GM23338 (cell line): ENCODE measurements at regions not wholly inside any gene's neighbourhood (a gene's known extent, or its start where the extent isn't known, plus 50 kb on each side); places are given as distances from the start of the nearest gene placed in this dataset.

Experiments used
- ATAC-seq: fragments of 200-7000 bp; cut with Tn5 transposase; 3 replicates; pipeline ENCODE4 v1.9.1; 2020
- DNase-seq: peaks from one replicate; pipeline ENCODE4 v3.0.0-alpha.2; 2015; ENCODE audit warnings: low spot score
- H2AFZ ChIP-seq: fragments of 200-600 bp; sonication (generic); 2 replicates; pipeline ENCODE4 v1.8.0; 2016; ENCODE audit warnings: antibody characterized with exemption, mild to moderate bottlenecking, moderate library complexity
- H3F3A ChIP-seq: fragments of 200-600 bp; sonication (generic); replicated peaks from 2 replicates; pipeline ENCODE4 v1.8.0; 2017; ENCODE audit warnings: antibody characterized with exemption, mixed run types, low read depth
- H3K27ac ChIP-seq: fragments of 200-600 bp; sonication (generic); 2 replicates; pipeline ENCODE4 v1.6.1; 2016; ENCODE audit warnings: low read depth
- H3K27me3 ChIP-seq: fragments of 200-600 bp; sonication (generic); 2 replicates; pipeline ENCODE4 v1.8.0; 2016; ENCODE audit warnings: mild to moderate bottlenecking, mixed run types, moderate library complexity; ENCODE audit not compliant: insufficient read depth
- H3K36me3 ChIP-seq: fragments of 200-600 bp; sonication (generic); 2 replicates; pipeline ENCODE4 v1.8.0; 2016; ENCODE audit warnings: mild to moderate bottlenecking; ENCODE audit not compliant: insufficient read depth
- H3K4me1 ChIP-seq: fragments of 200-600 bp; sonication (generic); 2 replicates; pipeline ENCODE4 v1.8.0; 2016; ENCODE audit warnings: mild to moderate bottlenecking, moderate library complexity; ENCODE audit not compliant: insufficient read depth
- H3K4me2 ChIP-seq: fragments of 200-600 bp; sonication (generic); 2 replicates; pipeline ENCODE4 v1.7.1; 2017; ENCODE audit warnings: mixed run types
- H3K4me3 ChIP-seq: fragments of 200-600 bp; sonication (generic); 2 replicates; pipeline ENCODE4 v1.6.1; 2016; ENCODE audit warnings: mixed run types
- H3K79me2 ChIP-seq: fragments of 200-600 bp; sonication (generic); replicated peaks from 2 replicates; pipeline ENCODE4 v1.8.0; 2017; ENCODE audit warnings: mild to moderate bottlenecking; ENCODE audit not compliant: insufficient read depth
- H3K9me2 ChIP-seq: fragments of 200-600 bp; sonication (generic); 2 replicates; pipeline ENCODE4 v1.8.0; 2017; ENCODE audit not compliant: insufficient read depth
- H4K20me1 ChIP-seq: fragments of 200-600 bp; sonication (generic); replicated peaks from 2 replicates; pipeline ENCODE4 v1.8.0; 2017; ENCODE audit warnings: mild to moderate bottlenecking; ENCODE audit not compliant: insufficient read depth
- H3K27ac Mint-ChIP-seq: 2 replicates; pipeline ENCODE4 v1.8.0; 2020; ENCODE audit warnings: inconsistent platforms, mild to moderate bottlenecking, moderate library complexity, mixed read lengths
- H3K27me3 Mint-ChIP-seq: 3 replicates; pipeline ENCODE4 v1.8.0; 2022; ENCODE audit warnings: low read depth, mild to moderate bottlenecking, moderate library complexity, mixed read lengths, inconsistent platforms; ENCODE audit not compliant: insufficient read depth, poor library complexity
- H3K36me3 Mint-ChIP-seq: 3 replicates; pipeline ENCODE4 v1.8.0; 2021; ENCODE audit warnings: low read depth, mild to moderate bottlenecking, inconsistent platforms, moderate library complexity, mixed read lengths
- H3K4me1 Mint-ChIP-seq: 3 replicates; pipeline ENCODE4 v1.8.0; 2020; ENCODE audit warnings: mild to moderate bottlenecking, inconsistent platforms, mixed read lengths
- H3K4me3 Mint-ChIP-seq: 3 replicates; pipeline ENCODE4 v1.8.0; 2021; ENCODE audit warnings: moderate library complexity, mild to moderate bottlenecking, inconsistent platforms, mixed read lengths
- H3K9me3 Mint-ChIP-seq: 3 replicates; pipeline ENCODE4 v1.8.0; 2020; ENCODE audit warnings: moderate library complexity, mild to moderate bottlenecking, inconsistent platforms, mixed read lengths
- CREB1 ChIP-seq: fragments of 250-450 bp; sonication (Bioruptor Pico); IDR thresholded peaks from 2 replicates; pipeline ENCODE4 v1.5.0; 2020; ENCODE audit warnings: low read depth, mild to moderate bottlenecking, moderate library complexity
- EZH2 ChIP-seq: fragments of 200-600 bp; sonication (generic); IDR thresholded peaks from one replicate; pipeline ENCODE4 v1.8.0; 2017; ENCODE audit warnings: antibody characterized with exemption, mild to moderate bottlenecking, low read depth; ENCODE audit not compliant: unreplicated experiment
- EZH2phosphoT487 ChIP-seq: fragments of 200-600 bp; sonication (generic); IDR thresholded peaks from one replicate; pipeline ENCODE4 v1.8.1; 2018; ENCODE audit warnings: antibody characterized with exemption; ENCODE audit not compliant: unreplicated experiment
- JUNB ChIP-seq: IDR thresholded peaks from one replicate; pipeline ENCODE4 v1.6.1; 2016; ENCODE audit warnings: antibody characterized with exemption; ENCODE audit not compliant: unreplicated experiment
- NANOG ChIP-seq: IDR thresholded peaks from 2 replicates; pipeline ENCODE4 v1.6.1; 2016; ENCODE audit warnings: antibody characterized with exemption, borderline replicate concordance
- POLR2AphosphoS5 ChIP-seq: IDR thresholded peaks from 2 replicates; pipeline ENCODE4 v1.6.1; 2016; ENCODE audit warnings: antibody characterized with exemption, low read depth
- ZNF114 ChIP-seq: fragments of 250-450 bp; sonication (Bioruptor Pico); IDR thresholded peaks from 2 replicates; pipeline ENCODE4 v1.5.0; 2020; ENCODE audit warnings: mild to moderate bottlenecking, moderate library complexity
- ZNF331 ChIP-seq: fragments of 250-450 bp; sonication (Bioruptor Pico); IDR thresholded peaks from 2 replicates; pipeline ENCODE4 v1.5.0; 2020; ENCODE audit warnings: low read depth, mild to moderate bottlenecking, moderate library complexity
- TF ChIP-seq, protein P1 (sequence below), 2 experiments: fragments of 200-600 bp in 1 of 2; sonication (generic) in 1 of 2; conservative IDR thresholded peaks; 2 replicates each; pipeline versions ENCODE4 v1.5.1 to v1.6.1; 2016 to 2017; ENCODE audit warnings: antibody characterized with exemption in 2 of 2, low read depth in 2 of 2, mild to moderate bottlenecking in 2 of 2, moderate library complexity in 1 of 2
- TF ChIP-seq, protein P2 (sequence below): fragments of 250-450 bp; sonication (Bioruptor Pico); IDR thresholded peaks from 2 replicates; pipeline ENCODE4 v1.5.0; 2020; ENCODE audit warnings: mild to moderate bottlenecking, moderate library complexity
- TF ChIP-seq, protein P3 (sequence below): IDR thresholded peaks from 2 replicates; pipeline ENCODE4 v1.6.1; 2016; ENCODE audit warnings: antibody characterized with exemption

DNA sequence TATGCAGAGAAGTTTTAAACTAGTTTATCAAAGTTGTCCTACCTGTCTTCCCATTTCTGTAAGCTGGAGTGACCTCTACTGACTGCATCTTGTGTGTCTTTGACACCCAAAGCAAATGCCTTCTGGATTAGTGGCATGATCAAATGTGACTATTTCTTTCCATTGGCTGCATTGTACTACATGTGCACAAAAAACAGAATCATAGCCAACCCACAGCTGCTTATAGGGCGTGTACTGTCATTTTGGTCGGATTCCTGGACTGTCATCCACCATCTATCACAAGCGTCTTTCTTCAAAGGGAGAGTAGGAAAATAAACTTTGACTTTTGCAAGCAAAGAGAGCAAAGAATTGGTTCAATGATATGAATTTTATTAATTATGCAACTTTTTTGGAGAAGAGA lies 310.6 kb downstream of the MAP2K6 start:
- Histone ChIP-seq H3K27me3 (no peaks in the 10 kb centered on the region), H3K79me2 (no peaks in the 10 kb centered on the region), H3K4me3 (no peak overlapping the region), H2AFZ (no peak overlapping the region), H3K36me3 (no peaks in the 10 kb centered on the region), H3K9me2 (no peaks in the 10 kb centered on the region), H4K20me1 (no peaks in the 10 kb centered on the region), H3F3A (no peaks in the 10 kb centered on the region), H3K4me1 (no peaks in the 10 kb centered on the region), H3K27ac (no peak overlapping the region), H3K4me2 (no peak overlapping the region)
- Mint-ChIP-seq H3K4me1 (peaks cover 4% of the 10 kb centered on the region; the same call in 1 of the 3 replicates), H3K36me3 (no peaks in the 10 kb centered on the region), H3K4me3 (no peak overlapping the region), H3K27ac (no peak overlapping the region), H3K27me3 (peaks cover 1% of the 10 kb centered on the region), H3K9me3 (no peaks in the 10 kb centered on the region)
- TF ChIP-seq ZNF114 (CRISPR knock-in tag), result no peak
- TF ChIP-seq JUNB, result no peak
- no peak for TF ChIP-seq NANOG
- TF ChIP-seq EZH2phosphoT487, result no peak
- no peak for TF ChIP-seq EZH2
- TF ChIP-seq, protein P1, sequence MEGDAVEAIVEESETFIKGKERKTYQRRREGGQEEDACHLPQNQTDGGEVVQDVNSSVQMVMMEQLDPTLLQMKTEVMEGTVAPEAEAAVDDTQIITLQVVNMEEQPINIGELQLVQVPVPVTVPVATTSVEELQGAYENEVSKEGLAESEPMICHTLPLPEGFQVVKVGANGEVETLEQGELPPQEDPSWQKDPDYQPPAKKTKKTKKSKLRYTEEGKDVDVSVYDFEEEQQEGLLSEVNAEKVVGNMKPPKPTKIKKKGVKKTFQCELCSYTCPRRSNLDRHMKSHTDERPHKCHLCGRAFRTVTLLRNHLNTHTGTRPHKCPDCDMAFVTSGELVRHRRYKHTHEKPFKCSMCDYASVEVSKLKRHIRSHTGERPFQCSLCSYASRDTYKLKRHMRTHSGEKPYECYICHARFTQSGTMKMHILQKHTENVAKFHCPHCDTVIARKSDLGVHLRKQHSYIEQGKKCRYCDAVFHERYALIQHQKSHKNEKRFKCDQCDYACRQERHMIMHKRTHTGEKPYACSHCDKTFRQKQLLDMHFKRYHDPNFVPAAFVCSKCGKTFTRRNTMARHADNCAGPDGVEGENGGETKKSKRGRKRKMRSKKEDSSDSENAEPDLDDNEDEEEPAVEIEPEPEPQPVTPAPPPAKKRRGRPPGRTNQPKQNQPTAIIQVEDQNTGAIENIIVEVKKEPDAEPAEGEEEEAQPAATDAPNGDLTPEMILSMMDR (conservative IDR thresholded peaks at IDR 0.05; ENCODE audit: low read depth in 2 of 2), result no peak
- TF ChIP-seq CREB1, result no peak
- TF ChIP-seq ZNF331, result no peak
- TF ChIP-seq, protein P2, sequence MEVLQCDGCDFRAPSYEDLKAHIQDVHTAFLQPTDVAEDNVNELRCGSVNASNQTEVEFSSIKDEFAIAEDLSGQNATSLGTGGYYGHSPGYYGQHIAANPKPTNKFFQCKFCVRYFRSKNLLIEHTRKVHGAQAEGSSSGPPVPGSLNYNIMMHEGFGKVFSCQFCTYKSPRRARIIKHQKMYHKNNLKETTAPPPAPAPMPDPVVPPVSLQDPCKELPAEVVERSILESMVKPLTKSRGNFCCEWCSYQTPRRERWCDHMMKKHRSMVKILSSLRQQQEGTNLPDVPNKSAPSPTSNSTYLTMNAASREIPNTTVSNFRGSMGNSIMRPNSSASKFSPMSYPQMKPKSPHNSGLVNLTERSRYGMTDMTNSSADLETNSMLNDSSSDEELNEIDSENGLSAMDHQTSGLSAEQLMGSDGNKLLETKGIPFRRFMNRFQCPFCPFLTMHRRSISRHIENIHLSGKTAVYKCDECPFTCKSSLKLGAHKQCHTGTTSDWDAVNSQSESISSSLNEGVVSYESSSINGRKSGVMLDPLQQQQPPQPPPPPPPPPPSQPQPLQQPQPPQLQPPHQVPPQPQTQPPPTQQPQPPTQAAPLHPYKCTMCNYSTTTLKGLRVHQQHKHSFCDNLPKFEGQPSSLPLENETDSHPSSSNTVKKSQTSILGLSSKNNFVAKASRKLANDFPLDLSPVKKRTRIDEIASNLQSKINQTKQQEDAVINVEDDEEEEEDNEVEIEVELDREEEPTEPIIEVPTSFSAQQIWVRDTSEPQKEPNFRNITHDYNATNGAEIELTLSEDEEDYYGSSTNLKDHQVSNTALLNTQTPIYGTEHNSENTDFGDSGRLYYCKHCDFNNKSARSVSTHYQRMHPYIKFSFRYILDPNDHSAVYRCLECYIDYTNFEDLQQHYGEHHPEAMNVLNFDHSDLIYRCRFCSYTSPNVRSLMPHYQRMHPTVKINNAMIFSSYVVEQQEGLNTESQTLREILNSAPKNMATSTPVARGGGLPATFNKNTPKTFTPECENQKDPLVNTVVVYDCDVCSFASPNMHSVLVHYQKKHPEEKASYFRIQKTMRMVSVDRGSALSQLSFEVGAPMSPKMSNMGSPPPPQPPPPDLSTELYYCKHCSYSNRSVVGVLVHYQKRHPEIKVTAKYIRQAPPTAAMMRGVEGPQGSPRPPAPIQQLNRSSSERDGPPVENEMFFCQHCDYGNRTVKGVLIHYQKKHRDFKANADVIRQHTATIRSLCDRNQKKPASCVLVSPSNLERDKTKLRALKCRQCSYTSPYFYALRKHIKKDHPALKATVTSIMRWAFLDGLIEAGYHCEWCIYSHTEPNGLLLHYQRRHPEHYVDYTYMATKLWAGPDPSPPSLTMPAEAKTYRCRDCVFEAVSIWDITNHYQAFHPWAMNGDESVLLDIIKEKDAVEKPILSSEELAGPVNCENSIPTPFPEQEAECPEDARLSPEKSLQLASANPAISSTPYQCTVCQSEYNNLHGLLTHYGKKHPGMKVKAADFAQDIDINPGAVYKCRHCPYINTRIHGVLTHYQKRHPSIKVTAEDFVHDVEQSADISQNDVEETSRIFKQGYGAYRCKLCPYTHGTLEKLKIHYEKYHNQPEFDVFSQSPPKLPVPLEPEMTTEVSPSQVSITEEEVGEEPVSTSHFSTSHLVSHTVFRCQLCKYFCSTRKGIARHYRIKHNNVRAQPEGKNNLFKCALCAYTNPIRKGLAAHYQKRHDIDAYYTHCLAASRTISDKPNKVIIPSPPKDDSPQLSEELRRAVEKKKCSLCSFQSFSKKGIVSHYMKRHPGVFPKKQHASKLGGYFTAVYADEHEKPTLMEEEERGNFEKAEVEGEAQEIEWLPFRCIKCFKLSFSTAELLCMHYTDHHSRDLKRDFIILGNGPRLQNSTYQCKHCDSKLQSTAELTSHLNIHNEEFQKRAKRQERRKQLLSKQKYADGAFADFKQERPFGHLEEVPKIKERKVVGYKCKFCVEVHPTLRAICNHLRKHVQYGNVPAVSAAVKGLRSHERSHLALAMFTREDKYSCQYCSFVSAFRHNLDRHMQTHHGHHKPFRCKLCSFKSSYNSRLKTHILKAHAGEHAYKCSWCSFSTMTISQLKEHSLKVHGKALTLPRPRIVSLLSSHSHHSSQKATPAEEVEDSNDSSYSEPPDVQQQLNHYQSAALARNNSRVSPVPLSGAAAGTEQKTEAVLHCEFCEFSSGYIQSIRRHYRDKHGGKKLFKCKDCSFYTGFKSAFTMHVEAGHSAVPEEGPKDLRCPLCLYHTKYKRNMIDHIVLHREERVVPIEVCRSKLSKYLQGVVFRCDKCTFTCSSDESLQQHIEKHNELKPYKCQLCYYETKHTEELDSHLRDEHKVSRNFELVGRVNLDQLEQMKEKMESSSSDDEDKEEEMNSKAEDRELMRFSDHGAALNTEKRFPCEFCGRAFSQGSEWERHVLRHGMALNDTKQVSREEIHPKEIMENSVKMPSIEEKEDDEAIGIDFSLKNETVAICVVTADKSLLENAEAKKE, result no peak
- TF ChIP-seq, protein P3, sequence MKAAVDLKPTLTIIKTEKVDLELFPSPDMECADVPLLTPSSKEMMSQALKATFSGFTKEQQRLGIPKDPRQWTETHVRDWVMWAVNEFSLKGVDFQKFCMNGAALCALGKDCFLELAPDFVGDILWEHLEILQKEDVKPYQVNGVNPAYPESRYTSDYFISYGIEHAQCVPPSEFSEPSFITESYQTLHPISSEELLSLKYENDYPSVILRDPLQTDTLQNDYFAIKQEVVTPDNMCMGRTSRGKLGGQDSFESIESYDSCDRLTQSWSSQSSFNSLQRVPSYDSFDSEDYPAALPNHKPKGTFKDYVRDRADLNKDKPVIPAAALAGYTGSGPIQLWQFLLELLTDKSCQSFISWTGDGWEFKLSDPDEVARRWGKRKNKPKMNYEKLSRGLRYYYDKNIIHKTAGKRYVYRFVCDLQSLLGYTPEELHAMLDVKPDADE, result no peak
- TF ChIP-seq POLR2AphosphoS5, result no peak
- DNase-seq (no peak), ATAC-seq (no peak)
